GM08714 (cell line): ENCODE measurements at regions not wholly inside any gene's neighbourhood (a gene's known extent, or its start where the extent isn't known, plus 50 kb on each side); places are given as distances from the start of the nearest gene placed in this dataset.

Experiments
- H3K4me3 ChIP-seq: fragments of 200-500 bp; sonication (Bioruptor generic); 2 replicates; pipeline ENCODE4 v1.5.1; 2014; ENCODE audit warnings: mild to moderate bottlenecking, low read length, inconsistent platforms
- ZNF274 ChIP-seq: IDR thresholded peaks from 2 replicates; pipeline ENCODE4 v1.6.1; 2012; ENCODE audit warnings: mild to moderate bottlenecking, low read depth, low read length

GRCh38 chr20:50340541-50340940 is 149.9 kb downstream of the CEBPB start:
- no peak for TF ChIP-seq ZNF274

GRCh38 chr20:50341050-50341449 is 150.4 kb downstream of the CEBPB start:
- no peak overlapping the region for H3K4me3 ChIP-seq
- no peak for TF ChIP-seq ZNF274

More at GRCh38 chr20:50340541-50340940, 149.9 kb downstream of the CEBPB start:
- no peak overlapping the region for H3K4me3 ChIP-seq

GRCh38 chr20:50341880-50342637 is 151.4 kb downstream of the CEBPB start:
- no peak overlapping the region for H3K4me3 ChIP-seq

GRCh38 chr20:50342638-50343102 is 152.0 kb downstream of the CEBPB start:
- no peak overlapping the region for H3K4me3 ChIP-seq
- TF ChIP-seq ZNF274: no peak

More at GRCh38 chr20:50341880-50342637, 151.4 kb downstream of the CEBPB start:
- TF ChIP-seq ZNF274: no peak

- no peak overlapping the region for H3K4me3 ChIP-seq
- no peak for TF ChIP-seq ZNF274
Observed at GRCh38 chr20:50343125-50343489, 152.5 kb downstream of the CEBPB start.

- TF ChIP-seq ZNF274: no peak
- no peak overlapping the region for H3K4me3 ChIP-seq
Observed at GRCh38 chr20:50343490-50344179, 153.0 kb downstream of the CEBPB start.

- no peak overlapping the region for H3K4me3 ChIP-seq
- TF ChIP-seq ZNF274: no peak
Observed at GRCh38 chr20:50344232-50345071, 153.8 kb downstream of the CEBPB start.

GRCh38 chr20:50345712-50346373 is 155.2 kb downstream of the CEBPB start:
- H3K4me3 ChIP-seq: no peak overlapping the region
- no peak for TF ChIP-seq ZNF274

GRCh38 chr20:50346374-50347283 is 156.0 kb downstream of the CEBPB start:
- H3K4me3 ChIP-seq: no peak overlapping the region
- TF ChIP-seq ZNF274: no peak

GRCh38 chr20:50347284-50348063 is 156.8 kb downstream of the CEBPB start:
- no peak for TF ChIP-seq ZNF274
- no peak overlapping the region for H3K4me3 ChIP-seq

GRCh38 chr20:50348096-50348495 is 157.5 kb downstream of the CEBPB start:
- no peak for TF ChIP-seq ZNF274
- H3K4me3 ChIP-seq: no peak overlapping the region
